Fibroblast of the aortic adventitia (primary cell): ENCODE measurements at regions not wholly inside any gene's neighbourhood (a gene's known extent, or its start where the extent isn't known, plus 50 kb on each side); places are given as distances from the start of the nearest gene placed in this dataset.
A peak's percentile ranks its signal among the peaks of the same experiment; 100 is the strongest.

Source experiments
- DNase-seq: peaks from one replicate; pipeline ENCODE4 v3.0.0-alpha.2; 2010; ENCODE audit warnings: low read depth
- H3K4me3 ChIP-seq: 2 replicates; pipeline ENCODE4 v1.5.1; 2011; ENCODE audit warnings: low read depth, mild to moderate bottlenecking, control low read depth, low read length, moderate library complexity
- TF ChIP-seq, protein P1 (sequence below): IDR thresholded peaks from 2 replicates; pipeline ENCODE4 v1.5.1; 2011; ENCODE audit warnings: mild to moderate bottlenecking, low read length, control low read depth, inconsistent platforms; ENCODE audit not compliant: insufficient read depth

DNA sequence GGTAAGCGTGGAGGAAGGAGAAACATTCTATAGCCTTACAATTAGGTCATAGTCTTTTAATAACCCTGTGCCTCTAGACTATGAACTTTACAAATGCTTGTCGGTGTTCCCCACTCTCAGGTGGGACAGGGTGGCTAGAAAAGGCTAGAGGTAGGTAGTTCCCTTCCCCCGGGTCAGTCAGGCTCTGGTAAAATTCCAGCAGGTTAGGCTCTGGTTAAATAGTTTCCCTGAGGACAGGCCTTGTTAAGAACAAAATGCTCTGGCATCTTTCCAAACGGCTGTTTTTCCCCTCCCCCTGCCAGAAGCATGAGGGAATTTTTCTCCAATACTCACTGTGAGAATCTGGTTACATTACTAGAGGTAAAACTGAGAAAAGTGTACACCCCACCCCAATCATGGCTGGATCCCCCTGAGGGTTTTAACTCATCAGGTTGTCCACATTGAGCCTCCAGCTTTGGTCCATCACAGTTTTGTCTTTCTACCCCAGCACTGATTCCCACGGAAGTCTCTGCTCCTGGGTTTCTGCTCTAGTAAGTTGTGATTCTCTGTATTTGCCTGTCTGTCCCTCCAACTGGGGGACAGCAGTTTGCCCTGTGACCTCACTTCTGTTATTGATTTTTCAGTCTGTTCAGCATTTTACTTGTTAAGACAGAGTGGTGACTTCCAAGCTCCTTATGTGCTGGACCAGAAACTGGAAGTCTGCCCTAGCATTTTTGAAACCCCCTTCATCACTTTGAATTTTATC is 84.7 kb upstream of the ADGRF1 start:
- TF ChIP-seq, protein P1, sequence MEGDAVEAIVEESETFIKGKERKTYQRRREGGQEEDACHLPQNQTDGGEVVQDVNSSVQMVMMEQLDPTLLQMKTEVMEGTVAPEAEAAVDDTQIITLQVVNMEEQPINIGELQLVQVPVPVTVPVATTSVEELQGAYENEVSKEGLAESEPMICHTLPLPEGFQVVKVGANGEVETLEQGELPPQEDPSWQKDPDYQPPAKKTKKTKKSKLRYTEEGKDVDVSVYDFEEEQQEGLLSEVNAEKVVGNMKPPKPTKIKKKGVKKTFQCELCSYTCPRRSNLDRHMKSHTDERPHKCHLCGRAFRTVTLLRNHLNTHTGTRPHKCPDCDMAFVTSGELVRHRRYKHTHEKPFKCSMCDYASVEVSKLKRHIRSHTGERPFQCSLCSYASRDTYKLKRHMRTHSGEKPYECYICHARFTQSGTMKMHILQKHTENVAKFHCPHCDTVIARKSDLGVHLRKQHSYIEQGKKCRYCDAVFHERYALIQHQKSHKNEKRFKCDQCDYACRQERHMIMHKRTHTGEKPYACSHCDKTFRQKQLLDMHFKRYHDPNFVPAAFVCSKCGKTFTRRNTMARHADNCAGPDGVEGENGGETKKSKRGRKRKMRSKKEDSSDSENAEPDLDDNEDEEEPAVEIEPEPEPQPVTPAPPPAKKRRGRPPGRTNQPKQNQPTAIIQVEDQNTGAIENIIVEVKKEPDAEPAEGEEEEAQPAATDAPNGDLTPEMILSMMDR = no peak
- DNase-seq = peak; percentile 22

DNA sequence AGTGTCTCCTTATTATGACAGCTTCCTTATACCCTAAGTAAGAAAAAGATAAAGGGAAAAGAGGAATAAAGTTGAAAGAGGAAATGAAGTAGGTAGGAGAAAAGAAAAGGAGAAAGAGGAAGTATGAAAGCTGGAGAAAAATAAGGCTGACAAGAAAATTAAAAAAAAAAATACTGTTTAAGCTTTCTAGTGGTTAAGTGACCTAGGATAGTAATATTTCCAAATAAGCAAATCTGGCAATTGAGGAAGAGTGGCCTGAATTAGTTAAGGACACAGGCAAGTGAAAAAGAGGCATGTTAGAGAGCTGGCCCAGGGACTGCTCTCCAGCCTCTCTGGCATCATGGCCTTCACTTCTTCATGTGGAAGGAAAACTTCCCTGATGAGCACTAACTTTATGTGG is 76.5 kb upstream of the ADGRF1 start:
- DNase-seq = no peak
- H3K4me3 ChIP-seq = no peak overlapping the region
- TF ChIP-seq, protein P1 = no peak

More for the DNA sequence above, 84.7 kb upstream of the ADGRF1 start:
- H3K4me3 ChIP-seq = no peak overlapping the region

DNA sequence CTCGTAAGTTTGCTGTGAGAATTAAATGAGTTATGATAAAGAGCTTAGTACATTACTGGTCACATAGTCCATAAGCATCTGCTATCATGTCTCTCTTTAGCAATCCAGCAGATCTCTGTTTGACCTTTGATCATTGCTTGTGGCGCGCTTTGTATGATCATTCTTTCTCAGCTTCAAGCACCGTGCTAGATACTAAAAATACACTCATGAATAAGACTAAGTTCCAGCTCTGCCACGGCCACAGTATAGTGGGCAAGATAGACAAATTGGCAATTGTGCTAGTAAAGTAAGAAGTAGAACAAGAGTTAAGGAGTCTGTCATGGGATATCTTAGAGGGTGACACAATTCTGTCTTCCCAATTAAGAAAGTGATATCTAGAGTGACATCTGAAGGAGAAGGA is 75.2 kb upstream of the ADGRF1 start:
- TF ChIP-seq, protein P1 = no peak
- no peak for DNase-seq
- no peak overlapping the region for H3K4me3 ChIP-seq

DNA sequence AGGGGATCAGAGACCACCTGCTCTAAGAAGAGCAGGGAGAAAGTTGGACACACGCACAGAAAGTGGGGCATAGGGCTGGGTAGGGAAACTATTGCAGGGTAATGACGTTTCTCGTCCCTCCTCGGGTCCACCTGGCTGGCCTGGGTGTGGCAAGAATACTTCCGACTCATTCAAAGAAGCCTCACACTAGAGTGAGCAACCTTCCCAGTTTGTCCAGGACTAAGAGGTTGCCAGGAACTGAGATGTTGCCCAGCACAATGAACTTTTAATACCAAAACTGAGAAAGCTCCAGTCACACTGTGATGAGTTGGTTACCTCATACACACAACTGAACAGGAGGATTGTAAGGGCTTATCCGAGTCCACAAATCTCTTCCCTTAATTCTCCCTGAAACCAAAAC is 74.5 kb upstream of the ADGRF1 start:
- TF ChIP-seq, protein P1 = no peak
- no peak overlapping the region for H3K4me3 ChIP-seq
- DNase-seq = no peak

DNA sequence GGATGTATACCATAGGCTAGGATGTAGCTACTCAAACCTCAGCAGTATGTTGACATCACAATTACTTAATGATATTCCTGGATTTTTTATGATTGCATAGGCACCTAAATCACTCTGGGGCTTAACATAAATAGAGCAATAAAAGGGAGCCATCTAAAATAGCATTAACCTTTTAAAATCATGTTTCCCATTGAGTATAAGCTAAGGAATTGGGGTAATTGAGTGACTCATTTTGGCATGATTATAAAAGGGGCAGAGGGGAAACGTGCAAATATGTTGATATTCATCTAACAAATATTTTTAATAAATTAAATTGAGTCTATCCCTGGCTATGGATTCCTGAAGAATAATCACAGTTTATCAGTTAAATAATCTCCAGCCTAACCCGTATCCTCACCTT is 74.0 kb upstream of the ADGRF1 start:
- TF ChIP-seq, protein P1 = no peak
- DNase-seq = no peak
- H3K4me3 ChIP-seq = no peak overlapping the region

DNA sequence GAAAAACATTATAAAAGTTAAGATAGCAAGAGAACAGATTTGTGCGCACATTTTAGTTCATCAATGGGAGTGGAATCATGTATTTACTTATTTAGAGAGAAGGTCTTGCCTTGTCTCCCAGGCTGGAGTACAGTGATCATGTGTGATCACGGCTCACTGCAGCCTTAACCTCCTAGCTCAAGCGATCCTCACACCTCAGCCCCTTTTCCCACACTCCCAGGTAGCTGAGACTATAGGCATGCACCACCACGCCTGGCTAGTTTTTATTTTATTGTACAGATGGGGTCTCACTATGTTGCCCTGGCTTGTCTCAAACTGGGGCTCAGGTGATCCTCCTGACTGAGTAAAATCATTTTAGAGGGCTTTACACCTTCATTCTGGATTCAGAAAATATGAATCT is 72.3 kb upstream of the ADGRF1 start:
- no peak overlapping the region for H3K4me3 ChIP-seq
- no peak for DNase-seq
- TF ChIP-seq, protein P1 = no peak

DNA sequence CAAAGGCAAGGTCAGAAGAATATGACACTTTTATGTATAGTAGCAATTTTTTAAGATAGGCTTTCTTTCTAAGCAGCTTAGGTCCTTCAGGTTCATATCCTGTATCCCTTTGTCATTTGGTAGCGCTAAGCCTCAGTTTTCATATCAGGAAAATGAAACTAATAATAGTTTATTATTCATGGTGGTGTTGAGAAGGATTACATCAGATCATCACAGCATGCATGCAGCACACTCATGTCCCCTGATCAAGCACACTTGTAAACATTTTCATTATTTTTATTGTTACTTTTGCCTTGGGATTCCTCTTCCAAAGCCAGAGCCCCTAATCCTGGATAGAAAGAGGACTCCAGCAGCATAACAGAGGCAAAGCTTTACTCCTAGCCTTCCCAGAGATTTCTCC is 70.2 kb upstream of the ADGRF1 start:
- H3K4me3 ChIP-seq = no peak overlapping the region
- DNase-seq = no peak
- TF ChIP-seq, protein P1 = no peak
